Caco-2 (cell line): ENCODE measurements at regions not wholly inside any gene's neighbourhood (a gene's known extent, or its start where the extent isn't known, plus 50 kb on each side); places are given as distances from the start of the nearest gene placed in this dataset.

Experiments
- BruUV-seq: library from RNA; stranded (reverse); fragments of 400-500 nt; replicated peaks from 2 replicates; lab custom pipeline; 2021; lab: Mats Ljungman, UMichigan
- CTCF ChIA-PET: fragments of 300-600 bp; sonication (Branson Sonifier 250); formaldehyde crosslinking; loops from one replicate; lab custom pipeline; 2022; ENCODE audit warnings: antibody characterized with exemption; lab: Charles Lee
- POLR2A ChIA-PET: fragments of 300-600 bp; sonication (Branson Sonifier 250); formaldehyde crosslinking; loops from one replicate; lab custom pipeline; 2022; ENCODE audit warnings: antibody characterized with exemption; lab: Charles Lee
- DNase-seq, 2 experiments: peaks; one replicate each; pipeline versions ENCODE4 v3.0.0 to v3.0.0-alpha.2; 2020 to 2022
- H3K27me3 ChIP-seq: replicated peaks from 2 replicates; pipeline ENCODE4 v1.6.0; 2011; ENCODE audit warnings: low read length; ENCODE audit not compliant: control insufficient read depth, insufficient read depth
- H3K36me3 ChIP-seq: 2 replicates; pipeline ENCODE4 v1.5.1; 2011; ENCODE audit warnings: low read length; ENCODE audit not compliant: control insufficient read depth, insufficient read depth
- H3K4me1 ChIP-seq: fragments of 250-450 bp; sonication (Bioruptor Pico); 2 replicates; pipeline ENCODE4 v1.5.1; 2020; ENCODE audit warnings: mild to moderate bottlenecking
- H3K4me3 ChIP-seq: 2 replicates; pipeline ENCODE4 v1.5.1; 2011; ENCODE audit warnings: low read depth, mild to moderate bottlenecking, control low read depth, low read length
- H3K9me3 ChIP-seq: fragments of 250-450 bp; sonication (Bioruptor Pico); 2 replicates; pipeline ENCODE4 v1.5.1; 2020; ENCODE audit warnings: mild to moderate bottlenecking, moderate library complexity
- H3K27ac Mint-ChIP-seq: one replicate; pipeline ENCODE4 v1.8.0; 2022; ENCODE audit warnings: mixed read lengths; ENCODE audit not compliant: unreplicated experiment
- H3K27me3 Mint-ChIP-seq: one replicate; pipeline ENCODE4 v1.8.0; 2022; ENCODE audit warnings: mixed read lengths; ENCODE audit not compliant: insufficient read depth, unreplicated experiment
- H3K36me3 Mint-ChIP-seq: one replicate; pipeline ENCODE4 v1.8.0; 2022; ENCODE audit warnings: mild to moderate bottlenecking, mixed read lengths; ENCODE audit not compliant: insufficient read depth, unreplicated experiment
- H3K4me1 Mint-ChIP-seq: one replicate; pipeline ENCODE4 v1.8.0; 2022; ENCODE audit warnings: low read depth, mixed read lengths; ENCODE audit not compliant: unreplicated experiment
- H3K4me3 Mint-ChIP-seq: one replicate; pipeline ENCODE4 v1.8.0; 2022; ENCODE audit warnings: mild to moderate bottlenecking, moderate library complexity, mixed read lengths; ENCODE audit not compliant: unreplicated experiment
- H3K9me3 Mint-ChIP-seq: one replicate; pipeline ENCODE4 v1.8.0; 2022; ENCODE audit warnings: mixed read lengths; ENCODE audit not compliant: unreplicated experiment
- intact Hi-C: fragments of 100-400 bp; cut with micrococcal nuclease; formaldehyde crosslinking; loops from one replicate; pipeline ENCODE4 v1.10.0; 2022; ENCODE audit not compliant: unreplicated experiment
- TF ChIP-seq, protein P1 (sequence below), 2 experiments: fragments of 200-600 bp in 1 of 2; IDR thresholded peaks; 1 replicate in 1 of 2; 2 replicates in 1 of 2; pipeline versions ENCODE4 v1.5.1 to v1.8.0; 2011 to 2022; ENCODE audit warnings: antibody characterized with exemption in 1 of 2, control low read depth in 1 of 2, inconsistent platforms in 1 of 2, low read depth in 1 of 2, low read length in 1 of 2, mild to moderate bottlenecking in 1 of 2, moderate library complexity in 1 of 2; ENCODE audit not compliant: insufficient read depth in 1 of 2, severe bottlenecking in 1 of 2, unreplicated experiment in 1 of 2

DNA sequence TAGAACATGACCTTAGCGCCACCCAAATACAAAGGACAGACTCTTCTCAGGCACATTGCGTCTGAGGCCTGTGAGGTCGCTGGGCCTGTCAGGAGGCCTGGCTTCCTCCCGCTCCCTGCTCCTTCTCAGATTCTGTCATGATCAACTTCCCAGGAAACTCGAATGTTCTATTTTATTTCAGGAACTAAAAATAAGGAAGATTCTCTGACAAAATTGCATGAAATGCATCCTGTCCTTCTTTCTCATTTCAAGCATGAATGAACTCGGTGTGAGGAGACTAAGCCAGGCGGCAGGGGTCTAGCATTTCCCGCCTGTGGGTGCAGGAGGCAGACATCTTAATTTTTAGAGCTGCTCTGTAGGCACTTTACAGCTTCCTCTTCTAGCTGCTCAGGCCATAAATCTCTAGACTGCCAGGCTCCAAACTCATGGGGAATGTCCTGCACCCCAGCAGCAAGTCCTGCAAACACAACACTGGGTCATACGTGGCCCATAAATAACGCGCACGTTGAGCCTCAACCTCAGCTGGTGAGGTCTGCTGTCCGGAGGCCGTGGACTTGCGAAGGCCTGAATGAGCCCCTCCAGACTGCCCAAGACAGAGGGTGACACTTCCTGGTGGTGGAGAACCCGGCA is 109.7 kb upstream of the ZNF236 start:
- CTCF ChIA-PET = no interaction called here
- Mint-ChIP-seq H3K4me3 (no peak overlapping the region), H3K27me3 (no peaks in the 10 kb centered on the region), H3K4me1 (no peaks in the 10 kb centered on the region), H3K9me3 (no peaks in the 10 kb centered on the region), H3K27ac (no peak overlapping the region), H3K36me3 (no peaks in the 10 kb centered on the region)
- Histone ChIP-seq H3K4me1 (no peaks in the 10 kb centered on the region), H3K36me3 (no peaks in the 10 kb centered on the region), H3K27me3 (no peaks in the 10 kb centered on the region), H3K4me3 (no peak overlapping the region), H3K9me3 (no peaks in the 10 kb centered on the region)
- DNase-seq = no peak
- intact Hi-C loops = no loop called here
- POLR2A ChIA-PET = no interaction called here
- no TSS peak for BruUV-seq
- TF ChIP-seq, protein P1, sequence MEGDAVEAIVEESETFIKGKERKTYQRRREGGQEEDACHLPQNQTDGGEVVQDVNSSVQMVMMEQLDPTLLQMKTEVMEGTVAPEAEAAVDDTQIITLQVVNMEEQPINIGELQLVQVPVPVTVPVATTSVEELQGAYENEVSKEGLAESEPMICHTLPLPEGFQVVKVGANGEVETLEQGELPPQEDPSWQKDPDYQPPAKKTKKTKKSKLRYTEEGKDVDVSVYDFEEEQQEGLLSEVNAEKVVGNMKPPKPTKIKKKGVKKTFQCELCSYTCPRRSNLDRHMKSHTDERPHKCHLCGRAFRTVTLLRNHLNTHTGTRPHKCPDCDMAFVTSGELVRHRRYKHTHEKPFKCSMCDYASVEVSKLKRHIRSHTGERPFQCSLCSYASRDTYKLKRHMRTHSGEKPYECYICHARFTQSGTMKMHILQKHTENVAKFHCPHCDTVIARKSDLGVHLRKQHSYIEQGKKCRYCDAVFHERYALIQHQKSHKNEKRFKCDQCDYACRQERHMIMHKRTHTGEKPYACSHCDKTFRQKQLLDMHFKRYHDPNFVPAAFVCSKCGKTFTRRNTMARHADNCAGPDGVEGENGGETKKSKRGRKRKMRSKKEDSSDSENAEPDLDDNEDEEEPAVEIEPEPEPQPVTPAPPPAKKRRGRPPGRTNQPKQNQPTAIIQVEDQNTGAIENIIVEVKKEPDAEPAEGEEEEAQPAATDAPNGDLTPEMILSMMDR (IDR thresholded peaks at IDR 0.05; ENCODE audit: insufficient read depth in 1 of 2, low read depth in 1 of 2, low read length in 1 of 2, severe bottlenecking in 1 of 2, unreplicated experiment in 1 of 2) = no peak

- no peaks in the 10 kb centered on the region for H3K4me1 ChIP-seq
- ChIA-PET CTCF (interaction anchor here (1.1 to 1.2 kb wide), 2 partner anchors 10 to 359 kb away, joined by 3 to 6 read pairs; no protein-coding TSS in a partner anchor), POLR2A (no interaction called here)
- BruUV-seq = no TSS peak
- no peak overlapping the region for H3K27ac Mint-ChIP-seq
- H3K27me3 Mint-ChIP-seq = no peaks in the 10 kb centered on the region
- no peaks in the 10 kb centered on the region for H3K9me3 ChIP-seq
- H3K4me3 Mint-ChIP-seq = no peak overlapping the region
- H3K4me1 Mint-ChIP-seq = no peaks in the 10 kb centered on the region
- TF ChIP-seq, protein P1 (IDR thresholded peaks at IDR 0.05; ENCODE audit: insufficient read depth in 1 of 2, low read depth in 1 of 2, low read length in 1 of 2, severe bottlenecking in 1 of 2, unreplicated experiment in 1 of 2) = no peak
- no peak overlapping the region for H3K4me3 ChIP-seq
- no peaks in the 10 kb centered on the region for H3K36me3 Mint-ChIP-seq
- H3K36me3 ChIP-seq = no peaks in the 10 kb centered on the region
- intact Hi-C loops = no loop called here
- no peaks in the 10 kb centered on the region for H3K27me3 ChIP-seq
- H3K9me3 Mint-ChIP-seq = no peaks in the 10 kb centered on the region
- no peak for DNase-seq
These were observed 111.5 kb upstream of the ZNF236 start for GRCh38 chr18:76710646-76711520.
